ENCODE measurements at regions not wholly inside any gene's neighbourhood (a gene's known extent, or its start where the extent isn't known, plus 50 kb on each side); places are given as distances from the start of the nearest gene placed in this dataset.

DNA sequence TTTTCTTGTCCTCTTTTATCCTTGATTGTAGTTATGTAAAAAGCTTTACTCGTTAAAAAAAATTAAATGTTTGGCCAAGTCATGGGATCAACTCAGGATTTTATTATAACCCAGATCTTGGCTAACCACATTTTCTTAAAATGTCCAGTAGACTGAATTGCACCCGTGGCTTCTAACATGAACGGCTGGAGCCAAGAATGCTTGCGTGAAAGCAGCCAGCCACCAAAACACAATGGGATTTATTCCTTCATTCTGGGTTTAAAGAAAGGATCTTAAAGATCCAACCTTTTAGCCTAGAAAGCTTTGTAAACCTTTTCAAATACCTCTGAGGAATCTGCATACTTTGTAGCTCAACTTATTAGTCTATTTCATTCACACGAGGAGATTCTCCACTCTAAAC lies 404.4 kb downstream of the USP25 start:
- intact Hi-C loops (cut with DNase I; ENCODE audit: low total_unique reads), result no loop called here
- WGBS, 2 donors, result 64 to 65% methylated on average over 5 of the region's 5 CpGs
- no peak for TF ChIP-seq CTCF (IDR thresholded peaks at IDR 0.05)
- no peak for TF ChIP-seq POLR2A (IDR thresholded peaks at IDR 0.05)
- H3K4me3 ChIP-seq (ENCODE audit: low read depth, poor library complexity, severe bottlenecking), result no peak overlapping the region
- DNase-seq (ENCODE audit: low spot score in 2 of 2), result no peak

DNA sequence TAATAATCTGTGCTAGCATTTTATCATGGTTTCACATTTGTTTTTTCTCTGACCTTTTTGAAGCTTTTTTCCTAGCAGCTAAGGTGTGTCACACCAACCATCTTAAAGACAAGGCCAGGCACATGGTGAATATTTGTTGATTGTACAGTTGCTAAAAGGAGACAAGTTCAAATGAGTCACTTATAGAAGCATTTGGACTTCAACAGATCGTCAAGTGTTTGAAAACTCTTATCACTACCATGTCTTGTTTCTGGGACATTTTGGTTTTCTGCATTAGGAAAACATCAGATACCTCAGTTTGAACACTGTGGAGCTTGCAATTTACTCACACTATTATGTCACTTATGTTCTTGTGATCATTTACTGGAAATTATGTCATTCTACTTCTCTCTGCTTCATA lies 407.3 kb downstream of the USP25 start:
- TF ChIP-seq CTCF (IDR thresholded peaks at IDR 0.05), result no peak
- TF ChIP-seq POLR2A (IDR thresholded peaks at IDR 0.05), result no peak
- H3K4me3 ChIP-seq (ENCODE audit: low read depth, poor library complexity, severe bottlenecking), result no peak overlapping the region
- WGBS, 2 donors, result 62 to 65% methylated on average over 1 of the region's 1 CpG
- no peak for DNase-seq (ENCODE audit: low spot score in 2 of 2)
- intact Hi-C loops (cut with DNase I; ENCODE audit: low total_unique reads), result no loop called here

DNA sequence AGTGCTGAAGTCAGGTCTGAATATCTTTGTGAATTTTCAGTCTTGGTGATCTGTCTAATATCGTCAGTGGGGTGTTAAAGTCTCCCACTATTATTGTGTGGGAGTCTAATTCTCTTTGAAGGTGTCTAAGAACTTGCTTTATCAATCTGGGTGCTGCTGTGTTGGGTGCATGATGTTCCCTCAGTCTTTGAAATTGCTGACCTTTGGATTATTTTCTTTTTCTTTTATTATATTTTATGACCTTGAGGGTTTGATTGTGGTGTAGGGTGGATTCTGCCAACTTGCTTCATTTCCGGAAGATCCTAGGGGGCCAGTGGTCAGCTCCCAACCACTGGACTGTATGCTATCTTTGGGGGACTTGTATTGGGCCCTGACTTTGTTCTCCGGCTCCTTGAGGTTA lies 415.3 kb downstream of the USP25 start:
- 93 to 95% methylated on average over 3 of the region's 3 CpGs for WGBS, 2 donors
- intact Hi-C loops (cut with DNase I; ENCODE audit: low total_unique reads), result no loop called here
- no peak for TF ChIP-seq CTCF (IDR thresholded peaks at IDR 0.05)
- TF ChIP-seq POLR2A (IDR thresholded peaks at IDR 0.05), result no peak
- no peak for DNase-seq (ENCODE audit: low spot score in 2 of 2)
- H3K4me3 ChIP-seq (ENCODE audit: low read depth, poor library complexity, severe bottlenecking), result no peak overlapping the region

DNA sequence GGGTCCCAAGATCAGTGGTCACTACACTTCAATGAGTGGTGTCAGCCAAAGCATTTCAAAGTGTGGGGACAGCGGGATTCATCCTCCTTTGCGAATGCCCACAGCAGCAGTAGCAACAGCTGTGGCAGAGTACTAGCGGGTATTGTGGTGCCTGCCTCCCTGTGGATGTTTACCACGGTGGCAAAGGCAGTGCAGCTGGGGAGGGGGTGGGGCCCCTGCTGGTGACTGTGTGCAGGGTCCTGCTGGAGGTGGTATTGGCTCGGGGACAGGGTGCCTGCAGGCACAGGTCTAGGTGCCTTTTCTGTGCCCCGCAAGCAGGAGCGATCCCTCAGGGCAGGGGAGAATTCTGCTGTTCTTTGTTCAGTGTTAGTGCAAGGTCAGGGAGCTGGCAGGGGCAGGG lies 415.7 kb downstream of the USP25 start:
- intact Hi-C loops (cut with DNase I; ENCODE audit: low total_unique reads), result no loop called here
- no peak for DNase-seq (ENCODE audit: low spot score in 2 of 2)

DNA sequence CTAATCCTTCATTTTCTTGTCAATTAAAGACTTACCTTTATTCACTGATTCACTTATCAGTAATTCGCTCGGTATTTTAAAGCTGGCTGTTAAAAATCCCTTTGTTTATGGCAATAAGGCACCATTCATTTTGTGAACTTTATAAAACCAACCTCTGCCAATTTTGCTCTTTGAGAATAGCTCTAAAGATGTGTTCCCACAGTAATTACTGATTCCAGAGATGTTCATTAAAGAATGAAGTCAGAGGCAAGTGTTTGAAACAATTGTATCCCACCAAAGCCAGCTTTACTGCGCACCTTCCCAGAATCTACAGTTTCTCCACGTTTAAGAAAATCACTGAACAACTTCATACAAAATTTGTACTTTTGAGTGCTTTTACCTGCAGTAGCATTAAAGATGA lies 424.5 kb downstream of the USP25 start:
- WGBS, 2 donors, result 88 to 94% methylated on average over 4 of the region's 4 CpGs
- intact Hi-C loops (cut with DNase I; ENCODE audit: low total_unique reads), result no loop called here
- no peak for DNase-seq (ENCODE audit: low spot score in 2 of 2)
- H3K4me3 ChIP-seq (ENCODE audit: low read depth, poor library complexity, severe bottlenecking), result no peak overlapping the region
- TF ChIP-seq POLR2A (IDR thresholded peaks at IDR 0.05) (no peak), CTCF (IDR thresholded peaks at IDR 0.05) (no peak)

More for the DNA sequence above, 415.7 kb downstream of the USP25 start:
- WGBS, 2 donors, result 75 to 77% methylated on average over 7 of the region's 7 CpGs
- H3K4me3 ChIP-seq (ENCODE audit: low read depth, poor library complexity, severe bottlenecking), result no peak overlapping the region
- TF ChIP-seq CTCF (IDR thresholded peaks at IDR 0.05), result no peak
- no peak for TF ChIP-seq POLR2A (IDR thresholded peaks at IDR 0.05)

DNA sequence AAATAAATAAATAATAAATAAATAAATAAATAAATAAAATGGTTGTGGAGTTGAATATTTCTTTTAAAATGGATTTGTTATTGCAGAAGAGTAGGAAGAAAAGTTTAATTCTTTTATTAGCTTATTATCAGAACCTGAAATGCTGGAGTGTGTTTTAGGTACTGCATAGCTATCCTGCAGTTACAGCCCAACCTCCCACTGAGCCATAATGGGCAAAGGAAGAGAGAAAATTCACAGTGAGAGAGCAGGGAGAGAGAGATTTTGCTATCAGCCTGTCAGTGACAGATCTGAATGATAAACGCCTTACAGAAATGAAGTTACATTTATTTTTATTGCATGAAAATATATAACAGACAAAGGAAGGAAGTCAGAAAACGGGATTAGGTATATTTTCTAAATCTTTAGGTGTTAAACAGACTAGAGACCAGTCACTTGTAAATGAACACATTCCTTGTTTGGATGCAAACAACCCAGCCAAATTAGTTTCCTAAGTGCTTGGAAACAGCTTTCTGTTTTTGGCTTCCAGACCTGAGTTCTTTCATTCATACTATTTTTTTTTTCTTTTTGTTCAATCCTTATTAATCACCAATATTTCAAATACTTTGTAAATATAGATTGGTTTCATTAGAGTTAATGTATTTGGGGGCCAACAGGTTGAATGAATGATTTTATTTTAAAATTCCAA lies 425.3 kb downstream of the USP25 start:
- intact Hi-C loops (cut with DNase I; ENCODE audit: low total_unique reads), result no loop called here
- H3K4me3 ChIP-seq (ENCODE audit: low read depth, poor library complexity, severe bottlenecking), result no peak overlapping the region
- no peak for DNase-seq (ENCODE audit: low spot score in 2 of 2)
- TF ChIP-seq POLR2A (IDR thresholded peaks at IDR 0.05) (no peak), CTCF (IDR thresholded peaks at IDR 0.05) (no peak)
- 59 to 74% methylated on average over 2 of the region's 2 CpGs for WGBS, 2 donors
